GM13976 (cell line): ENCODE measurements at regions not wholly inside any gene's neighbourhood (a gene's known extent, or its start where the extent isn't known, plus 50 kb on each side); places are given as distances from the start of the nearest gene placed in this dataset.

Experiments
- DNase-seq: peaks from one replicate; pipeline ENCODE4 v3.0.0; 2012; ENCODE audit warnings: low spot score
- CTCF ChIP-seq: IDR thresholded peaks from 2 replicates; pipeline ENCODE4 v1.5.1; 2012; ENCODE audit warnings: borderline replicate concordance, mild to moderate bottlenecking; ENCODE audit not compliant: insufficient read depth; ENCODE audit errors: extremely low read depth, missing control alignments, control extremely low read depth
- in situ Hi-C: fragments of 300-500 bp; cut with MboI; formaldehyde crosslinking; loops from one replicate; pipeline ENCODE4 v1.12.0; 2022; ENCODE audit warnings: low sequenced_read_pairs, mixed read lengths, inconsistent platforms; ENCODE audit not compliant: unreplicated experiment

- in situ Hi-C loops: no loop called here
- DNase-seq: no peak
- TF ChIP-seq CTCF: no peak
Measured at GRCh38 chr15:47548231-47548630, 169.1 kb upstream of the SEMA6D start.

- DNase-seq: no peak
- no peak for TF ChIP-seq CTCF
- in situ Hi-C loops: no loop called here
Measured at GRCh38 chr15:47548986-47549385, 168.3 kb upstream of the SEMA6D start.

- no peak for TF ChIP-seq CTCF
- no peak for DNase-seq
- in situ Hi-C loops: no loop called here
Measured at GRCh38 chr15:47551079-47551478, 166.2 kb upstream of the SEMA6D start.

GRCh38 chr15:47551546-47551945 lies 165.8 kb upstream of the SEMA6D start:
- TF ChIP-seq CTCF: no peak
- in situ Hi-C loops: no loop called here
- no peak for DNase-seq

- no peak for DNase-seq
- in situ Hi-C loops: no loop called here
- TF ChIP-seq CTCF: no peak
Measured at GRCh38 chr15:47552978-47553608, 164.2 kb upstream of the SEMA6D start.

GRCh38 chr15:47553947-47554346 lies 163.4 kb upstream of the SEMA6D start:
- no peak for DNase-seq
- no peak for TF ChIP-seq CTCF
- in situ Hi-C loops: no loop called here
